Tibial nerve (tissue), 3 donors: ENCODE measurements at regions not wholly inside any gene's neighbourhood (a gene's known extent, or its start where the extent isn't known, plus 50 kb on each side); places are given as distances from the start of the nearest gene placed in this dataset.
"Not testable (repeated sequence)": the region's sequence is repeated elsewhere in the genome, so short reads cannot be mapped to it uniquely, and the experiment has no call there.

Experiments used
- POLR2A ChIP-seq, 2 donors: fragments of 450-650 bp; IDR thresholded peaks; one replicate each; pipeline ENCODE4 v1.6.1; 2017; ENCODE audit warnings: antibody characterized with exemption in 2 of 2, mild to moderate bottlenecking in 2 of 2, moderate library complexity in 2 of 2
- TF ChIP-seq, protein P1 (sequence below), 5 experiments: fragments of 200-600 bp in 3 of 5; fragments of 450-650 bp in 2 of 5; sonication (generic) in 3 of 5; IDR thresholded peaks; one replicate each; pipeline ENCODE4 v1.5.1; 2016 to 2019; ENCODE audit warnings: antibody characterized with exemption in 5 of 5, mild to moderate bottlenecking in 3 of 5, moderate library complexity in 2 of 5

DNA sequence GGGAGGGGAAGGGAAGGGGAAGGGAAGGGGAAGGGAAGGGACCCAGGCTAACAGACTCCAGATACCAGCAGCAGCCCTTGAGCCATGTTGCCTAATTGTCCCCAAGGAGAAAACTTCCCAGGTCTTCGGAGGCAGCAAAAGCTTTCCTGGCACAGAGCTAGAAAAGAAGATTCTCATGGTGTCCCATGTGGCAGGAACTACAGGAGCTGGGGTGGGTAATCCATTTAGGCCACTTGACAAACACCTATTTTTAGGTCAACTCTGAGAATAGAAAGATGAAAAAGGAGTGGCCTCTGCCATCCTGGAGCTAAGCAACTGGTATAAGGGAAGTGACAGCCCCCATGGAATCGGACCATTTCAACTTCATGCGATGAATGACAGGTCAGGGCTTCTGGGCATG is 52.1 kb upstream of the SPDYE9 start:
- TF ChIP-seq, protein P1, sequence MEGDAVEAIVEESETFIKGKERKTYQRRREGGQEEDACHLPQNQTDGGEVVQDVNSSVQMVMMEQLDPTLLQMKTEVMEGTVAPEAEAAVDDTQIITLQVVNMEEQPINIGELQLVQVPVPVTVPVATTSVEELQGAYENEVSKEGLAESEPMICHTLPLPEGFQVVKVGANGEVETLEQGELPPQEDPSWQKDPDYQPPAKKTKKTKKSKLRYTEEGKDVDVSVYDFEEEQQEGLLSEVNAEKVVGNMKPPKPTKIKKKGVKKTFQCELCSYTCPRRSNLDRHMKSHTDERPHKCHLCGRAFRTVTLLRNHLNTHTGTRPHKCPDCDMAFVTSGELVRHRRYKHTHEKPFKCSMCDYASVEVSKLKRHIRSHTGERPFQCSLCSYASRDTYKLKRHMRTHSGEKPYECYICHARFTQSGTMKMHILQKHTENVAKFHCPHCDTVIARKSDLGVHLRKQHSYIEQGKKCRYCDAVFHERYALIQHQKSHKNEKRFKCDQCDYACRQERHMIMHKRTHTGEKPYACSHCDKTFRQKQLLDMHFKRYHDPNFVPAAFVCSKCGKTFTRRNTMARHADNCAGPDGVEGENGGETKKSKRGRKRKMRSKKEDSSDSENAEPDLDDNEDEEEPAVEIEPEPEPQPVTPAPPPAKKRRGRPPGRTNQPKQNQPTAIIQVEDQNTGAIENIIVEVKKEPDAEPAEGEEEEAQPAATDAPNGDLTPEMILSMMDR (IDR thresholded peaks at IDR 0.05) = not testable (repeated sequence)
- not testable (repeated sequence) for TF ChIP-seq POLR2A (IDR thresholded peaks at IDR 0.05)
